Fibroblast of pulmonary artery (primary cell): ENCODE measurements at regions not wholly inside any gene's neighbourhood (a gene's known extent, or its start where the extent isn't known, plus 50 kb on each side); places are given as distances from the start of the nearest gene placed in this dataset.
A peak's percentile ranks its signal among the peaks of the same experiment; 100 is the strongest.

Experiments used
- DNase-seq: peaks from one replicate; pipeline ENCODE4 v3.0.0-alpha.2; 2010; ENCODE audit warnings: low read depth
- H3K4me3 ChIP-seq: replicated peaks from 2 replicates; pipeline ENCODE4 v1.5.1; 2011; ENCODE audit warnings: low read depth, mild to moderate bottlenecking, control low read depth, low read length, moderate library complexity
- TF ChIP-seq, protein P1 (sequence below): IDR thresholded peaks from 2 replicates; pipeline ENCODE4 v1.5.1; 2011; ENCODE audit warnings: mild to moderate bottlenecking, control low read depth, low read length, inconsistent platforms; ENCODE audit errors: missing control alignments

GRCh38 chr3:65252266-65252665 is 564.5 kb upstream of the ADAMTS9 start:
- TF ChIP-seq, protein P1, sequence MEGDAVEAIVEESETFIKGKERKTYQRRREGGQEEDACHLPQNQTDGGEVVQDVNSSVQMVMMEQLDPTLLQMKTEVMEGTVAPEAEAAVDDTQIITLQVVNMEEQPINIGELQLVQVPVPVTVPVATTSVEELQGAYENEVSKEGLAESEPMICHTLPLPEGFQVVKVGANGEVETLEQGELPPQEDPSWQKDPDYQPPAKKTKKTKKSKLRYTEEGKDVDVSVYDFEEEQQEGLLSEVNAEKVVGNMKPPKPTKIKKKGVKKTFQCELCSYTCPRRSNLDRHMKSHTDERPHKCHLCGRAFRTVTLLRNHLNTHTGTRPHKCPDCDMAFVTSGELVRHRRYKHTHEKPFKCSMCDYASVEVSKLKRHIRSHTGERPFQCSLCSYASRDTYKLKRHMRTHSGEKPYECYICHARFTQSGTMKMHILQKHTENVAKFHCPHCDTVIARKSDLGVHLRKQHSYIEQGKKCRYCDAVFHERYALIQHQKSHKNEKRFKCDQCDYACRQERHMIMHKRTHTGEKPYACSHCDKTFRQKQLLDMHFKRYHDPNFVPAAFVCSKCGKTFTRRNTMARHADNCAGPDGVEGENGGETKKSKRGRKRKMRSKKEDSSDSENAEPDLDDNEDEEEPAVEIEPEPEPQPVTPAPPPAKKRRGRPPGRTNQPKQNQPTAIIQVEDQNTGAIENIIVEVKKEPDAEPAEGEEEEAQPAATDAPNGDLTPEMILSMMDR, result no peak
- DNase-seq, result no peak

GRCh38 chr3:65251375-65251774 is 563.6 kb upstream of the ADAMTS9 start:
- no peak overlapping the region for H3K4me3 ChIP-seq
- TF ChIP-seq, protein P1, result no peak
- DNase-seq, result no peak

More at GRCh38 chr3:65252266-65252665, 564.5 kb upstream of the ADAMTS9 start:
- H3K4me3 ChIP-seq, result no peak overlapping the region

- no peak for DNase-seq
- TF ChIP-seq, protein P1, result no peak
- no peak overlapping the region for H3K4me3 ChIP-seq
Observed at GRCh38 chr3:65246561-65246960, 558.8 kb upstream of the ADAMTS9 start.

DNA sequence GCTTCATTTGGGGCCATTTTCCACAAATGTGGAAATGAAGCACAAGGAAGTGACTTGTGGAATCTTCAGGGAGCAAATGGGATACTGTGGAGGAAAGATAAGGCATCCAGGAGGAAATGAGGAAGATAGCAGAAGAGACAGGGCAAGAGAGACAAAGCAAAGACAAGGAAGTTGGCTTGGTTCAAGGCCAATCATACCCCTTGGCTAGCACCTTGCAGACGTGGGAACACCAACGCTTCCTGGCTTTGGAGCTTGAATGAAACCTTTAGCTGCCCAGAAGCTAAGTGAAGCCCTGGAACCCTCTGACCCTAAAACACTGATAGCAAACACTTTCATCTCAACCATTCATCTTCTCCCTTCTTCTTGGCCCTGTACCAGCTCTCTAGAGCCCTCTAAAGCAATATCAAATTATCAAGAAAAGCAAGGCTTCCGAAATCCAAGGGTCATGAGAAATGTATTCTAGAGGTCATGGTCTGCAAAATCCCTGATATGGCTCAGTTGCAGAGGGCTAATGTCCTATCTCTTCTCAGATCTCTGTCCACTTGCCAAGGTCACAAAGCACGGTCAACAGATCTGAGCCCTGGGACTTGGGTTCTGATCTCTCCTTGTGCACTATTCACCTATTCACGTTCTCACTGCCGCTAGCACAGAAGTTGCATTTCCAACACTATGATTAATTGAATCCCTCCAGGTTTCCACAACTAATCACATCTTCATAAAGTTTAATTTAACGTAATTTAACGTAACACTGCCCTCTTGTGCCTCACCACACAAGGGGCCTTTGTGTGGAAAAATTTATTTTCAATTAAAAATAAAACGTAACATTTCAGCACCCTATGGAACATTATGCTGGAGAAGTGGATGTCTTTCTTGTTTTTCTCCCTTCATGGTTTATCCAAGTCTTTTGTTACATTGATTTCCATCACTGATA is 557.6 kb upstream of the ADAMTS9 start:
- TF ChIP-seq, protein P1, result peak; percentile 49
- DNase-seq, result peak; percentile 48
- H3K4me3 ChIP-seq, result no peak overlapping the region

DNA sequence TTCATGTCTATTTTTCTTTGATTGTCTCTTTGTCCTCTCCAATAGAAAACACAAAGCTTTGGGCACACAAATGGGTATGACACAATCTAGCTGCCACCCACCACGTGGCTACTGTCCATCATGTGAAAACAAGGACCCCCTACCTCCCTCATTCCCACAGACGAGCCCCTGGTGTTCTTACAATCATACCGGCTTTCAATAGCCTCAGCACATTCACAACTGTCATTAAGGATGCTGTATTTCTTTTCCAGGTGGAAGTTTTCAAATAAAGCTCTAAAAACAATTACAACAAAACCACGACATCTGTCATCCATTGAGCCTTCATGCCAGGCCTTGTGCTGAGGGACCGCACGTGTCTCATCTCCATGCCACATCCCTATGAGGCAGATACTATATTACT is 552.6 kb upstream of the ADAMTS9 start:
- TF ChIP-seq, protein P1, result no peak

DNA sequence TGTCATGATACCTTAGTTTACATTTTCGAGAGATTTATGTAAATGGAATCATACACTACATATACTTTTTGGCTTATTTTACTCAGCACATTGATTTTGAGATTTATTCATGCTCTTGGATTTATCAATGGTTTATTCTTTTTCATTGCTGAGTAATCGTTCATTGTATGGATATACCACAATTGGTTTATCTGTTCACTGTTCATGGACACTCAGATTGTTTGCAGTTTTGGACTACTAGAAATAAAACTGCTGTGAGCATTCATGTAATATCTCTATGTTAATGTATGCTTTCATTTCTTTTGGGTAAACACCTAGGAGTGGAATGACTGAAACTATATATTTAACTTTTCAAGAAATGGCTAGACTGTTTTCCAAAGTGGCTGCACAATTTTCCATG is 550.9 kb upstream of the ADAMTS9 start:
- no peak overlapping the region for H3K4me3 ChIP-seq
- no peak for DNase-seq
- TF ChIP-seq, protein P1, result no peak

More for the DNA sequence above, 552.6 kb upstream of the ADAMTS9 start:
- H3K4me3 ChIP-seq, result no peak overlapping the region
- no peak for DNase-seq
